ENCODE measurements at regions not wholly inside any gene's neighbourhood (a gene's known extent, or its start where the extent isn't known, plus 50 kb on each side); places are given as distances from the start of the nearest gene placed in this dataset.

DNA sequence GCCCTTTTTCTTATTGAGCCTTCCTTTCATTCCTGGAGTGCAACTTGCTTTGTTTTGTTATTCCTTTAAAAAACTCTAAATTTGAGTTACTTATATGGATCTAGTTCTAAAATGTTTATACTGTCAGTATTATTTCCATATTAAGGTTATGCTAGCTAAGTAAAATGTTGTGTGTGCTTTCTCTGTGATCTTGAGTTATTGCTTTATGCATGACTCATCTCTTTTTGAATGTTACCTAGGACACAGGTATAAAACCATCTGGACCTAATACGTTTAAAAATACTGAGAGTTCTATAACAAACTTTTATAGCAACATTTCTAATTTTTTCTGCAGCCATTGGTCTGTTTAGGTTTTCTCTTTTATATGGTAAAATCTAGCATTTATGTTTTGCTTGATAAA, 132.8 kb upstream of the LGR5 start:
- TF ChIP-seq, protein P1, sequence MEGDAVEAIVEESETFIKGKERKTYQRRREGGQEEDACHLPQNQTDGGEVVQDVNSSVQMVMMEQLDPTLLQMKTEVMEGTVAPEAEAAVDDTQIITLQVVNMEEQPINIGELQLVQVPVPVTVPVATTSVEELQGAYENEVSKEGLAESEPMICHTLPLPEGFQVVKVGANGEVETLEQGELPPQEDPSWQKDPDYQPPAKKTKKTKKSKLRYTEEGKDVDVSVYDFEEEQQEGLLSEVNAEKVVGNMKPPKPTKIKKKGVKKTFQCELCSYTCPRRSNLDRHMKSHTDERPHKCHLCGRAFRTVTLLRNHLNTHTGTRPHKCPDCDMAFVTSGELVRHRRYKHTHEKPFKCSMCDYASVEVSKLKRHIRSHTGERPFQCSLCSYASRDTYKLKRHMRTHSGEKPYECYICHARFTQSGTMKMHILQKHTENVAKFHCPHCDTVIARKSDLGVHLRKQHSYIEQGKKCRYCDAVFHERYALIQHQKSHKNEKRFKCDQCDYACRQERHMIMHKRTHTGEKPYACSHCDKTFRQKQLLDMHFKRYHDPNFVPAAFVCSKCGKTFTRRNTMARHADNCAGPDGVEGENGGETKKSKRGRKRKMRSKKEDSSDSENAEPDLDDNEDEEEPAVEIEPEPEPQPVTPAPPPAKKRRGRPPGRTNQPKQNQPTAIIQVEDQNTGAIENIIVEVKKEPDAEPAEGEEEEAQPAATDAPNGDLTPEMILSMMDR (IDR thresholded peaks at IDR 0.05; ENCODE audit: insufficient read depth, low read depth, low read length): no peak
- no peak for TF ChIP-seq EZH2 (IDR thresholded peaks at IDR 0.05; ENCODE audit: insufficient read depth, low read length)

Measured in astrocyte (in vitro differentiated cells and primary cell).